Mammary epithelial cell (primary cell): ENCODE measurements at regions not wholly inside any gene's neighbourhood (a gene's known extent, or its start where the extent isn't known, plus 50 kb on each side); places are given as distances from the start of the nearest gene placed in this dataset.

Experiments used
- CTCF ChIP-seq, 2 donors: IDR thresholded peaks in 1 of 2; conservative IDR thresholded peaks in 1 of 2; 2 replicates each; pipeline ENCODE4 v1.5.1; 2011 to 2012; ENCODE audit warnings: inconsistent platforms in 2 of 2, low read length in 2 of 2, mild to moderate bottlenecking in 2 of 2, control low read depth in 1 of 2, low read depth in 1 of 2; ENCODE audit not compliant: insufficient read depth in 1 of 2; ENCODE audit errors: extremely low read depth in 1 of 2
- EZH2 ChIP-seq: IDR thresholded peaks from 2 replicates; pipeline ENCODE4 v1.6.1; 2012; ENCODE audit warnings: low read length, inconsistent platforms, borderline replicate concordance

DNA sequence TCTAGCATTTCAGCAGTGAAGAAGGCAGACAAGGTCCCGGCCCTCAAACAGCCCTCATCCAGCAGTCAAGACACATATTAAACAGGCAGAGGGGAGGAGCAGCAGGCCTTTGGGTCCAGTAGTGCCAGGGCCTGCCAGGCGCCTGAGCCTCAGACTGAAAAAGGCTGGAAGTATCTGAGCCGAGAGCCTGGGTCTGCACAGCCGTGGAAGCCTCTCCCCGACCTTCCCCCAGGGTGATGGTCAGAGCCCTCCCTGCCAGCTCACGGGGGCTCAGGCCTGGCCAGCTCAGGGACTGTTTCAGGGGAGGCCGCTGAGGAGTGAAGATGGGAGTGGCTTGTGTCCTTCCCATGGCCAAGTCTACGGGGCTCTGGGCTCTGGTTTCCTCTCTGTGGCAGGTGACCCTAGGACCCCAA is 565.2 kb downstream of the PTPRU start:
- TF ChIP-seq CTCF (conservative IDR thresholded peaks at IDR 0.05 in 1 of 2, IDR thresholded peaks at IDR 0.05 in 1 of 2; ENCODE audit: extremely low read depth in 1 of 2, insufficient read depth in 1 of 2, low read depth in 1 of 2, low read length in 2 of 2) (no peak), EZH2 (no peak)
